Middle frontal gyrus (tissue), 1 donor: ENCODE measurements at regions not wholly inside any gene's neighbourhood (a gene's known extent, or its start where the extent isn't known, plus 50 kb on each side); places are given as distances from the start of the nearest gene placed in this dataset.
"Not testable (repeated sequence)": the region's sequence is repeated elsewhere in the genome, so short reads cannot be mapped to it uniquely, and the experiment has no call there.

Experiments
- DNase-seq: peaks from one replicate; pipeline ENCODE4 v3.0.0-alpha.2; 2015; ENCODE audit warnings: low spot score; ENCODE audit errors: extremely low spot score

- DNase-seq, result no peak
Observed at GRCh38 chr2:11950896-11951295, 204.5 kb downstream of the LPIN1 start.

GRCh38 chr2:11951492-11951891, 205.1 kb downstream of the LPIN1 start:
- not testable (repeated sequence) for DNase-seq

DNA sequence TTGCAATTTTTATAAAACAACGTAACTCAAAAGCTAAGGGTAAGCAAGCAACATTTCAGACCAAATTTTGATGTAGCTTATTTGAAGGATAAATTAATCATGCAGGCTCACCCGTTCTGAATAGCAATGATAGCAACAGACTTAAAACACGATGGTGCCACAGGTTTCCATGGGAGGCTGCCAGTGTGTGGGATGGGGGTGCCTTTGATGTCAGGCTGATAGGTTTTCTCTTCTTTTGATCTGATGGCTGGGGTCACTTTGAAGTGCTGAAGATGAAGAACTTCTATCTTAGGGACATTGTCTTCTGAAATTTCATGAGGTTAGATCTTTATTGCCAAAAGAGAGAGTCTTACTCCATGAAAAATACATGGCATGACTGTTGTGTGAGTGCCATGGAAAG, 206.8 kb downstream of the LPIN1 start:
- no peak for DNase-seq

- no peak for DNase-seq
Observed at GRCh38 chr2:11955314-11955713, 208.9 kb downstream of the LPIN1 start.

DNA sequence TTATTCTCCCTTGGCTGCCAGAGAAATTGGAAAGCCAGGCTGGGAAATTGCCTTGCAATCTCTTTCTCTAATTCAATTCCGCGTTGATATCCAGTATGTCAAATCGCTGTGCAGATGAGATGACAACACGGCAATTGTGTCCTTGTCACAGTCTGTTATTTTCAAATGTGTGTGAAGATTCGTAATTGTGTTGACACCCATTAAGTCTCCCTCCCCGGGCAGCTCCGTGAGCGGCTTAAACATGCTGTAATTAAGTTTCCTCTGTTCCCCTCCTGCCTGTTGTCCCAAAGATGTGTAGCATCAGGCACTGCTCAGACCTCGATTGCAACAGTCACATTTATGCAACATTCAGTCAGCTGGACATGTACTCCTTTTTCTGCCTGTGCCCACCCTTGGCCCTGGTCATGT, 209.5 kb downstream of the LPIN1 start:
- DNase-seq, result no peak

GRCh38 chr2:11962707-11963328, 216.4 kb downstream of the LPIN1 start:
- no peak for DNase-seq

GRCh38 chr2:11963966-11964365, 217.5 kb downstream of the LPIN1 start:
- DNase-seq, result no peak

DNA sequence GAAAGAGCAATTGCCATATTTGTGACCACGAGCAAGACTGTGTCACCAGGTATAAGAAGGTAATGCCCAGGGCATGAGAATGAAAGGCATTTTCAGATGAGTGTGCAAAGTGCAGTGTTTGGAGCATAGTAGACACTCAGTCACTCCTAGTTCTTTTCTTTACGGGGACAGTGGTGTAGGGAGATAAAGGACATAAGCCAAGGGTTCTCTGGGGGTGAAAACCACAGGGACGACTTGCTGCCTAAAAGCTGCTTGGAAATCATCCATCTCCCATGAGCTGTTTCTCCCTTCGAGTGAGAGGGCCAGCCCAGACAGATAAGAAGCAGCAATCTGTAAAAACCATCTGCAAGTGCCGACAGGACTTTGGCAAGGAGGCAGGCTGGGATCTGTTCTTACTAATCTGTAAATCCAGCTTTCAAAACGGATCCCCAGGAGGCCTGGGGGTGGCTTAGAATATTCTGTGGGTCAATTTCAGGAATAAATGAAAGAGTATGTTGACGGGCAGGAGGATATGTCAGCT, 221.6 kb downstream of the LPIN1 start:
- no peak for DNase-seq

GRCh38 chr2:11968521-11968920, 222.1 kb downstream of the LPIN1 start:
- no peak for DNase-seq

- no peak for DNase-seq
Observed at GRCh38 chr2:11969774-11970173, 223.3 kb downstream of the LPIN1 start.

GRCh38 chr2:11974573-11974972, 228.1 kb downstream of the LPIN1 start:
- no peak for DNase-seq

- DNase-seq, result no peak
Observed at GRCh38 chr2:11975373-11975772, 228.9 kb downstream of the LPIN1 start.

DNA sequence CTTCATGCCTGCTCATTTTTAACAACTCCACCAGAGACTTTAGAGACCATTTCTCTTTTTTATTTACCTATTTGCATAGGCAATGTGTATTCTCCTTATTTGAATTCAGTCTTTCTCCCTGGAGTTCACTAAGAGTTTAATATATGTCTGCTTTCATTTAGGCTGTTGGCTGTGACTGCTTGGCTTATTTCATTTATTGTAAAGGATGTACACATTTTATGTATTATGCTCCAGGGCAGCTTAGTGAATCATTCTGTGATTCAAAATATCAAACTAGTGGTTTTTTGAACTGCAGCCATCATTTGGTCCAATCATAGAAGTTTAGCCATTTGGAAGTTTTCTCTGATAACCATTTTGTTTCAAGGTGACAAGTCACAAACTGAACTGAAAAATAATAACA, 229.6 kb downstream of the LPIN1 start:
- DNase-seq, result no peak

DNA sequence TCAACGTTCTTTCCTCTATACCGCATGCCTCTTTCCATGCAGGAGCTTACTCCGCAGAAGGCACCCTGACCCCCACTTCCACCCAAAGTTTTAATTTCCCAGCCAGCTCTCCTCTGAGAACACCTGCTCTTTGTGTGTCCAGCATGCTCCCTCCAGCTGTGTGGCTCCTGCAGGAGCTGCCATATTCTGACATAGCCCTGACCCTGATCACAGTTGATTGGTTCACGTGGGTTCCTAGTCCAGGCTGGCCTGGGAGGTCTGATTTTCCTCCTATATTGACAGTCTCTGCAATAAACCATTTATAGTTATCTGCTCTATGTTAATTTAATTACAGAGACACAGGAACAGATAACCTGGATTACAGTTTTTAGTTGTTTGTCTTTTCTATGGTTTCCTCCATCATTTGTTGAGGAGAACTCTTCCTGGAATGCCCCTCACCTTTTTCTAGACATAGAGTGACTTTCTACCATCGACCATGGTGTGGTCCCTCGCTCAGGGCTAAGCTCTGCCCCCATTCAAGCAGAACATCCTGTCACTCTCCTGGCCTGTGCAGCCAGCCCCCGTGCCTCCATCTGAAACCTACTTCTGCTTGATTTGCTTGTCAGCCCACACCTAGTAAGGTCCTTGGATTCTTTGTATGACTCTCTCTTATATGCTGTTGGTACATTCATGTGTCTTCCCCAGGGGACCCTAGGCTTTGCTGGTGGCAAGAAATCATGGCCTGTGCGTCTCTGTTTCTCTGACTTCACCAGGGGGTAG, 231.5 kb downstream of the LPIN1 start:
- DNase-seq, result no peak

GRCh38 chr2:11980809-11981208, 234.4 kb downstream of the LPIN1 start:
- DNase-seq, result no peak

- DNase-seq, result no peak
Observed at GRCh38 chr2:11983401-11983800, 237.0 kb downstream of the LPIN1 start.

- DNase-seq, result no peak
Observed at GRCh38 chr2:11983870-11984269, 237.4 kb downstream of the LPIN1 start.

- DNase-seq, result no peak
Observed at GRCh38 chr2:11984316-11985158, 238.1 kb downstream of the LPIN1 start.

- no peak for DNase-seq
Observed at GRCh38 chr2:11985817-11986566, 239.6 kb downstream of the LPIN1 start.

GRCh38 chr2:11987151-11987550, 240.7 kb downstream of the LPIN1 start:
- DNase-seq, result no peak

DNA sequence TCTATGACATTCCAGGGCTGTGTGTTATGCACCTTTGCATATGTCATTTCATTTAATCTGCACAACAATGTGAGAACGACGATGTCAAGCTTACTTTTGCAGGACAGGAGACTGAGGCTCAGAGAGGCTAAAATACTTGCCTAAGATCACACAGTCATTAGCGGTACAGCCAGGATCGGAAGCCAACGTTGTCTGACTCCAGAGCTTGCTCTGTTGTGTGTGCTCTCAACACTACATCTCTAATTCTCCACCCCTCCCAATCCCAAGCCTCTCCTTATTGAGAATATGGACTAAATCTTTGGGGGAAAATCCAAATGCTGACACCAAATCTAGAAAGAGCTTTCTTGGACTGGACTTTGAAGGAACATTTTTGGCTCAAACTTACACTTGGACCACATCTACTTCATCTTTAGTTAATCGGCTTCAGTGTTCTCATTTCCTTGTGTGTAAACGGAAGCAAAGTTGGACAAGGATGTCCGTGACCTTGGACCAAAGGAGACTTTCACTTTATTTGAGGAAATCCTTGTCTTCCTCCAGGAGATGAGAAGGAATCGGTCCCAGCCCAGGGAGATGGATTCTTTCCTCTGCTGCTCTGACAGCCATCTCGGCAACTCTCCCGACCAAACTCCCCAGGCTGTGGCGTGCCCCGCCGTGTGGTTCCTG, 242.4 kb downstream of the LPIN1 start:
- DNase-seq, result no peak
